Middle frontal gyrus (tissue), 1 donor: ENCODE measurements at regions not wholly inside any gene's neighbourhood (a gene's known extent, or its start where the extent isn't known, plus 50 kb on each side); places are given as distances from the start of the nearest gene placed in this dataset.

Experiments used
- DNase-seq: peaks from one replicate; pipeline ENCODE4 v3.0.0-alpha.2; 2015; ENCODE audit warnings: low spot score; ENCODE audit errors: extremely low spot score

DNA sequence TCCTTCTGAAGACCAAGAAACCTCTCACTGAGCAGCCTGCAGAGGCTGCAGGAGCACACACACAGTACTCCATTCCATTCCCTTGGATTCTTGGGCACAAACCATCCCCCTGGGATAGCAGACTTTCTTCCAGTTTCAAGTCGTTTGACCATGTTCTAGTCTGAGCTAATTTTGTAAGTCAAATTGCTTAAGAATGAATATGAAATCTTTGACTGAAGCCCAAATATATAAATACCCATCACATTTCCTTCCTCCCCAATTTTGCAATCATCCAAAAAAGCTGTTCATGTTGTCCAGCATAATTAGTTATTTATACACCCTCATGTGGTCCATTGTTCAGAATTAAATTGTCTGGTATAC lies 231.2 kb upstream of the TPRG1 start:
- DNase-seq = no peak

DNA sequence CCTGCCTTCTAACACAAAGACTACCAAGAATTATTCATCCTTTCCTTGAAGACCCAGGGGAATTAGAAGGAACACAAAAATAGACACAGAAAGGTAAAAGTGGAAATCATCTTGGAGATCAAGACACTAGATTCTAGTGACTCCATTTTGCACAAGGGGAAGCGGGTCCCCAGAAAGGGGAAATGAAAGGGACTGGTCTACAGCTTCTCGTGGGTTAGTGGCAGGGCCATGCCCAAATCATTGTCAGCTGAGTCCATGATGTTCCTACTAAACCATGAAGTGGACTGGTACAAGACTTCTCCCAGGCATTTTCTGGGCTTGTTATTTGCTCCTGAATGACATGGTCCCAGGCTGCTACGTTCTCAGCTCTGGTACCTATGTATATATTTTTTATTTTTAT lies 230.7 kb upstream of the TPRG1 start:
- DNase-seq = no peak

DNA sequence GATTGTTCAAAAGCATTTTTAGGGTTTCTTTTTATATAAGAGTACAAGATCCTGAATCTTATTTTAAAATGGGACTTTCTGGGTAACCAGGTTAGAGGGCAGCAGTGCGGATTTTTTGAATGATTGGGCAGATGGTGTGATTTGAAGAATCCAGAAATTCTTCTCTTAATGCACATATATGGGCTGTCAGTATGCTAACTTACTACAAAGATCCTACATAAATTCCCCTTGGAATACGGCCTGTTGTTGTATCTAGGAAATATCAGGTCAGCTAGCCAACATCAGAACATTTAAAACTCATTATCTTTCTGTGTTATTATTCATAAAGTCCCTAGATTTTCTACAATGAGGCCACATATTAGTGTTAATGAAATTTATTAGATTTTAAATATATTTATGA lies 229.6 kb upstream of the TPRG1 start:
- DNase-seq = no peak

DNA sequence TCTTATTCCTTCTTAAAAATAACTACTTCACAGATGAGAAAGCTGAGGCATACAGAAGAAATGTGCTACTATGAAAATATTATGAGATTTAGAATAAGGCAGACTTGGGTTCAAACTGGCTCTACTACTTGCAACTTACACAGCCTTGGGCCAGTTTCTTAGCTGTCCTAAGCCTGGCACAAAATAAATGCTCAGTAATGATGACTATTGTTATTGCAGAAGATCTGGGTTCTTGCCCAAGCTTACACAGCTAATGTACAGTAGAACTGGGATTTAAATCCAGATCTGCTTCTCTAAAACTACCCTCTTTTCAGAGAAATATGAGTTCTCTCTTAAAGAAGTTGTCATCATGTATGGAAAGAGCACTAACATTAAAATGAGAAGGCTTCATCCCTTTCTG lies 228.2 kb upstream of the TPRG1 start:
- no peak for DNase-seq

DNA sequence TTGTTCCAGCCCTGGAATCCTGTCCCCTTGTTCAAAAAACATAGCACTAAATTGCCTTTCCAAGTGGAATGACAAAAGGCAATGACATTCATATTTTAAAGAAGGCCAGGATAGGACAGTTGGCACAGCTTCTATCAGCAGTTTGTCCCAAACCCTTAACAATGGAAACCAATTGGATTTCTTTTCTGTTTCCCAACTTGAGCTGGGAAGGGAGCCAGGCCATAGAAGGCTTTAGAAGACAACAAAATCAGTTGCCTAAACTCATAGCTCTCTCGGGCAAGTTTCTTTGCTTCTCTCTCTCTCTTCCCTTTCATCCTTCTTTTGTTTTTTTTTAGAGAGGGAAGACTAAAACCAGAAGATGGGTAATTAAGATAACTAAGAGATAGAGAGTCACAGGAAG lies 227.7 kb upstream of the TPRG1 start:
- DNase-seq = no peak

DNA sequence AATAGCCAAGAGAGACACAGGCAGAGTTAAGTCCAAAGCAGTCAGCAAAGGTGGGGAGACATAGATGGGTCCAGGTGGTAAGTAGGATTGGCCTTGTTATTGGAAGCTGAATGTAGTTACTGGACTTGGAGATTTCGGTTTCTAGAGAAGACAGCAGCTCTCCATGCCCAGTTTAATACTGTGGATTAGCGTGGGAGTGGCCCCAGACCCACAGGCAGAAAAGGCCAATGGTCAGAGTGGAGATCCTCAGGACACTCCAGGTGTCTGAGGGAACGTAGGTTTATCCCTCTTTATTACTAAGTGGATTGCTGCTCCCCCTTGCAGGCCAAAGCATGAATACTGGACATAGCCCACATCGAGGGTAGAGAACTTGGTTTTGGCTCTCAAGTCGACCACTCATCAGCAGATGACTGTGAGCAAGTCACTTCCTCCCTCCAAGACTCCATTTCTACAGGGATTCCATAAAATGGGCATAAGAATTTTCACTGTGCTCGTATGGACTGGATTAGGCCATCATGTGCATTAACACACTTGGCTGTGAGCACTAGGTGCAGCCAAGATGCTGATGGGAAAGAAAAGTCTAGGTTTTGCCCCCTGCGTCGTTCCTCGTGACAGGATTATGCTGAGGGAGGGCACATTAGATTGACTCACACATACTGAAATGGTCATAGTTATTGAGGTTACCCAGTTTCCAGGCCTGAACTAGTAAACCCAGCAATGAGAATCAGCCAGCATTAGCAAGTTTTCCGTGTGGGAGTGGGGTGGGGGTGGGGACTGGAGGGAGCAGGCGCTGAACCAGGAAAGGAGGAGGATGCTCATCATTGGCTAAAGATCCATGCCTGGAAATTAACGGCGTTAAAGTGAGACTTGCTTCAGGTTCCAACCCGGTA lies 225.2 kb upstream of the TPRG1 start:
- DNase-seq = no peak

DNA sequence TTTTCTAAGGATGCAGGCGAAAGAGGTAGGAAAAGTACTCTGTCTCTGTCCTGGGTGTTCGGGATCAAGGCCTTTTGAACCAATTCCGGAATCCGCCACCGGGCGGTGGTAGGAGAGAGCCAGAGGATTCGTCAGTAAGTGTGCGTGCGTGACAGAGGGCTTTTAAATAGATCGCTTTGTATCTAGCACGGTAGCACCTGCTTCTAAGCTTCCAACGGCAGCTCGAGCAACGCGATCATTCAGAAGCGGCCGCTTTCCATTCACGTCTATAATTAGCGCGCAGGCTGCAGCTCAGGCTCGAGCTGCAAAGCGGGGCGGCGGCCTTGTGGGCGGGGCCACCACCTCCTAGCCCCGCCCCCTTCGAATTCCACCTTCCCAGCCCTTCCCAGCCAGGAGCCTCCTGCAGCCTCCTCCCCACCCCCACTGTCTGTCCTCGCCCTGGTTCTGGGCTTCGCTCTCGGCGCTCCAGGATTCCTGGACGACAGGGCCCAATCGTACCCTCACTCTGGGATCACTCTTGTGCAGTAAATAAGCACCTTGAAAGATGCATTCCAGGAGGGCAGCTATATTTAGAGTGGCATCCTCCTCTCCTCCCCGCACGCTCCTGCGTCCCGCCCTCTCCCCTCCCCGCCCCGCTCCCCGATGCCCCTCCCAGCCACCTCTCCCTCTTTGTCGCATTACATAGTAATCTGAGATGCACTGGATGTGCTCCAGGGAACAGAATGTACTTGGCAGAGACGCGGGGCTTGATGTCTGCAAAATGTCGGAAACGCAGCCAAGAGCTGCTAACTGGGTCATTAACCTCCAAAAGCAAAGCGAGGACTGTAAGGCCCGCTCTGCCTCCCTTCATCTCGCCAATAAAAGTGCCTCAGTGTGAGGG lies 224.1 kb upstream of the TPRG1 start:
- peak; percentile 76 for DNase-seq

- DNase-seq = no peak
Measured at GRCh38 chr3:188948281-188948996, 223.3 kb upstream of the TPRG1 start.

DNA sequence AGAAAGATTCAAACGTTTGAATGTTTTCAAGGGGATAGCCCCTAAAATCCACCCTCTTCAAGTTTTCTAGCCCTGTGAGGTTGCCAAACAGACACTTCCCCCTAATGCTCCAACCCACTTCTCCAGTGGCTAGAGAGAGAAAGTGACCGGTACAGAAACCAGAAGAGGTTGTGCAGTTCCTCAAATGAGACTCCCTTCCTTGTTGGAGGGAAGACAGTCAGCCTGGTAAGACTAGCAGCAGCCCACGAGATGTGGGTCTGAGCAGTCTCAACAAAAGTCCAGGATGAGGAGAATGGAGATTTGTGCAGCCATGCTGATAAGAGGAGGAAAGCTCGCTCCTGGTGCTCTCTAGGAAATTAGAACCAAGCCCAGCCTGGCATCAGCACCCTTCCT lies 222.8 kb upstream of the TPRG1 start:
- DNase-seq = no peak

DNA sequence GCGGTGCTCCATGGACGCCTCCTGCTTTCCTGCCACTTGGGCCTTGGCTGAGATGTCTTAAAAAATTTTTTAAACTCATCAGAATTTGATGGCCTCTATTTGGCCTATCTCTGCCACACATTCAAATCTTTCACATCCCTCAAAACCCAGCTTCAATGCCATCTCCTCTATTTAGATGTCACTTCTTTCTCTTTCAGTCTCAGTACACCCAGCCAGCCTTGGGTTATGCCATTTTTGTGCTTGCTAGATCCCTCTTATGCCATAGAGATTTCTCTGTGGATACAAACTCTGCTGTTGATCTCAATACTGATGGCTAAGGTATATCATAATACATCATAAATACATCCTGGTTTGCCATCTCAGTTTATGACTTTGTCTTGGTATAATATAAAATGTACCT lies 222.3 kb upstream of the TPRG1 start:
- DNase-seq = no peak

- DNase-seq = no peak
Measured at GRCh38 chr3:188949996-188950395, 221.8 kb upstream of the TPRG1 start.

- no peak for DNase-seq
Measured at GRCh38 chr3:188950832-188951489, 220.8 kb upstream of the TPRG1 start.

- no peak for DNase-seq
Measured at GRCh38 chr3:188951734-188952133, 220.0 kb upstream of the TPRG1 start.

GRCh38 chr3:188954590-188955208 lies 217.1 kb upstream of the TPRG1 start:
- DNase-seq = peak; percentile 88

GRCh38 chr3:188955919-188956318 lies 215.9 kb upstream of the TPRG1 start:
- no peak for DNase-seq

GRCh38 chr3:188956839-188957489 lies 214.8 kb upstream of the TPRG1 start:
- DNase-seq = peak; percentile 57

- no peak for DNase-seq
Measured at GRCh38 chr3:188959013-188959412, 212.8 kb upstream of the TPRG1 start.

- DNase-seq = no peak
Measured at GRCh38 chr3:188962253-188963247, 209.2 kb upstream of the TPRG1 start.

- DNase-seq = no peak
Measured at GRCh38 chr3:188964957-188965356, 206.8 kb upstream of the TPRG1 start.
